Mesendoderm (in vitro differentiated cells): ENCODE measurements at regions not wholly inside any gene's neighbourhood (a gene's known extent, or its start where the extent isn't known, plus 50 kb on each side); places are given as distances from the start of the nearest gene placed in this dataset.
A peak's percentile ranks its signal among the peaks of the same experiment; 100 is the strongest.

Experiments
- DNase-seq: peaks from one replicate; pipeline ENCODE4 v3.0.0; 2013
- H2AK5ac ChIP-seq: 2 replicates; pipeline ENCODE4 v1.6.1; 2013; ENCODE audit warnings: low read length, inconsistent platforms
- H2BK120ac ChIP-seq: 2 replicates; pipeline ENCODE4 v1.6.1; 2013; ENCODE audit warnings: low read depth, mild to moderate bottlenecking, low read length, moderate library complexity, mixed read lengths
- H2BK15ac ChIP-seq: replicated peaks from 2 replicates; pipeline ENCODE4 v1.6.1; 2013; ENCODE audit warnings: low read depth, mild to moderate bottlenecking, moderate library complexity
- H2BK5ac ChIP-seq: 2 replicates; pipeline ENCODE4 v1.6.1; 2013; ENCODE audit warnings: low read length, inconsistent platforms
- H3K18ac ChIP-seq: 2 replicates; pipeline ENCODE4 v1.6.1; 2013; ENCODE audit warnings: mild to moderate bottlenecking, low read length, mixed read lengths
- H3K23ac ChIP-seq: one replicate; pipeline ENCODE4 v1.6.1; 2013; ENCODE audit warnings: low read length
- H3K27ac ChIP-seq: 2 replicates; pipeline ENCODE4 v1.5.1; 2013; ENCODE audit warnings: low read depth, mild to moderate bottlenecking, inconsistent platforms, low read length, moderate library complexity
- H3K27me3 ChIP-seq: 2 replicates; pipeline ENCODE4 v1.6.1; 2013; ENCODE audit warnings: low read length, control low read depth, mild to moderate bottlenecking, inconsistent platforms; ENCODE audit not compliant: insufficient read depth, poor library complexity
- H3K36me3 ChIP-seq: 2 replicates; pipeline ENCODE4 v1.6.1; 2013; ENCODE audit warnings: low read length, inconsistent platforms; ENCODE audit not compliant: control insufficient read depth, insufficient read depth
- H3K4ac ChIP-seq: one replicate; pipeline ENCODE4 v1.6.1; 2013; ENCODE audit warnings: low read depth, mild to moderate bottlenecking, low read length, moderate library complexity
- H3K4me1 ChIP-seq: 2 replicates; pipeline ENCODE4 v1.6.1; 2013; ENCODE audit warnings: low read depth, low read length, inconsistent platforms; ENCODE audit not compliant: control insufficient read depth
- H3K4me2 ChIP-seq: 2 replicates; pipeline ENCODE4 v1.6.1; 2013; ENCODE audit warnings: low read length
- H3K4me3 ChIP-seq: 2 replicates; pipeline ENCODE4 v1.5.1; 2013; ENCODE audit warnings: mild to moderate bottlenecking, low read length
- H3K56ac ChIP-seq: one replicate; pipeline ENCODE4 v1.6.1; 2013; ENCODE audit warnings: low read length
- H3K79me1 ChIP-seq: 2 replicates; pipeline ENCODE4 v1.6.1; 2013; ENCODE audit warnings: low read length, inconsistent platforms
- H3K79me2 ChIP-seq: 2 replicates; pipeline ENCODE4 v1.6.1; 2013; ENCODE audit warnings: mild to moderate bottlenecking, low read length; ENCODE audit not compliant: control insufficient read depth, insufficient read depth
- H3K9ac ChIP-seq: 2 replicates; pipeline ENCODE4 v1.6.1; 2013; ENCODE audit warnings: low read length, inconsistent platforms
- H4K5ac ChIP-seq: one replicate; pipeline ENCODE4 v1.6.1; 2013; ENCODE audit warnings: low read length
- H4K8ac ChIP-seq: one replicate; pipeline ENCODE4 v1.6.1; 2013; ENCODE audit warnings: low read depth, mild to moderate bottlenecking, control low read depth, low read length, moderate library complexity
- WGBS: extraction: QIAGEN DNeasy Blood & Tissue Kit; methylation state at CpG from one replicate; pipeline ENCODE4 v1.1.7; 2013; ENCODE audit warnings: low lambda C conversion rate, missing lambda C conversion rate; ENCODE audit not compliant: insufficient coverage; ENCODE audit errors: extremely low coverage; 5-methylcytosine and 5-hydroxymethylcytosine counted together

DNA sequence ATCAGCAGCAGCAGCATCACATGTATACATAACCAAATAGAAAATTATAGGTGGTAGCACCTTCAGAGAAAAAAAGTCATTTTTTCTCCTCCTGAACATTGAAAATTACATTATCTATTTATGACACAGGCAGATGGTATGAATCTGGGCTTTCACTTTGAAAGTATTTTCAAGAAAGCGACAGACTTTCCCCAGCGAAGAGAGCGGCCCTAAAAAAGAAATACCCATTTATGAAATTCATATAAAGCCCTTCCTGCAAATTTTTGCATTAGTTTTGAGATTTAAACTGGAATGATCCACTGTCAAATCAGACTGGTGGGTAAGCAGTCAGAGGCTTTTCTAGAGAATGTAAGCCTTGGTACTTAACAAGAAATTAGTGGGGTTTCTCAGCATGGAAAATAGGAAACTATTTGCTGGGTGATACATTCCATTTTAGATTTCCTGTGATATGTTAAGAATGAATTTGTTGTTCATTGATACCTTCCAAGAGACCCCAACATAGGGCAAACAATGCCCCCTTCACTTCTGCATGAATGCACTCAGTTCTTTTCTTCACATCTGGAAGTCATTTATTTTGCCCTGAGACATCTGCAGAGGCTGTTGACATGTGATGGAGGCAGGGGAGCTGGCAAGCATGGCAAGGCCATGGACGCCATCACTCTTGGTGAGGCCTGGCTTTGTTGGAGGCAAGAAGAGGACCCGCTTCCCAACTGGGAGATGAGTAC lies 147.0 kb downstream of the LINC00237 start:
- no peaks in the 10 kb centered on the region for H3K36me3 ChIP-seq
- no peak overlapping the region for H4K5ac ChIP-seq
- H2BK15ac ChIP-seq: no peak overlapping the region
- no peak overlapping the region for H3K4me2 ChIP-seq
- H2AK5ac ChIP-seq: no peak overlapping the region
- no peak overlapping the region for H4K8ac ChIP-seq
- no peaks in the 10 kb centered on the region for H3K4me1 ChIP-seq
- H3K56ac ChIP-seq: no peak overlapping the region
- no peaks in the 10 kb centered on the region for H3K79me2 ChIP-seq
- no peak overlapping the region for H3K23ac ChIP-seq
- no peaks in the 10 kb centered on the region for H3K27me3 ChIP-seq
- no peak overlapping the region for H3K27ac ChIP-seq
- no peak overlapping the region for H3K18ac ChIP-seq
- WGBS: no CpG with 5 or more reads among the region's 5 CpGs
- H3K79me1 ChIP-seq: no peaks in the 10 kb centered on the region
- H2BK120ac ChIP-seq: no peak overlapping the region
- H2BK5ac ChIP-seq: no peak overlapping the region
- no peak overlapping the region for H3K4me3 ChIP-seq
- H3K4ac ChIP-seq: no peak overlapping the region
- DNase-seq: no peak
- no peak overlapping the region for H3K9ac ChIP-seq

GRCh38 chr20:20956513-20956931 lies 149.6 kb downstream of the LINC00237 start:
- Histone ChIP-seq H3K56ac (no peak overlapping the region), H3K79me2 (no peaks in the 10 kb centered on the region), H3K4ac (no peak overlapping the region), H2BK5ac (no peak overlapping the region), H3K23ac (no peak overlapping the region), H3K4me1 (no peaks in the 10 kb centered on the region), H3K9ac (no peak overlapping the region), H3K27ac (no peak overlapping the region), H3K79me1 (no peaks in the 10 kb centered on the region), H4K5ac (no peak overlapping the region), H2AK5ac (no peak overlapping the region), H3K4me3 (no peak overlapping the region), H2BK120ac (no peak overlapping the region), H3K4me2 (no peak overlapping the region), H2BK15ac (no peak overlapping the region), H3K18ac (no peak overlapping the region), H4K8ac (no peak overlapping the region), H3K27me3 (no peaks in the 10 kb centered on the region), H3K36me3 (no peaks in the 10 kb centered on the region)
- WGBS: no CpG with 5 or more reads among the region's 12 CpGs
- no peak for DNase-seq

DNA sequence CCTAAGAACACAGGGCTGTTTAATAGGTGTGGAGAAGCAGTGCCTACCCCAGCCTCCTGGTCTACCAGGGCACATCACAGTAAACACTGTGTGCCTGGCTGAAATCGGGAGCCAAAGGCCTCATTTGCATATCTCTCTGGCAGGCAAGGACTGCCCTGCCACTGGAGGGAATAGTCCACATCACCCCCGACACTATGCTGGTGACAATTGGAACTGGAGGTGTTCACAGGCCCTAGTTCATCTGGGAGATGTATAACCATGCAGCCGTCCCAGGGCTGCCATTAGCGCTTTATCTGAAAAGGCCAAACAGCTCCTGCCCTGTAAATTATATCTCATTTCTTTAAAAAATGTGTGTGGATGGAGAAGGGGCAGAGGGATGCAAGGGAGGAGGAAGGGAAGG lies 150.3 kb downstream of the LINC00237 start:
- Histone ChIP-seq H2AK5ac (no peak overlapping the region), H3K4ac (no peak overlapping the region), H3K4me2 (no peak overlapping the region), H3K27ac (no peak overlapping the region), H3K79me2 (no peaks in the 10 kb centered on the region), H4K8ac (no peak overlapping the region), H3K23ac (no peak overlapping the region), H3K79me1 (no peaks in the 10 kb centered on the region), H3K18ac (no peak overlapping the region), H4K5ac (no peak overlapping the region), H3K56ac (no peak overlapping the region), H3K36me3 (no peaks in the 10 kb centered on the region), H3K27me3 (no peaks in the 10 kb centered on the region), H2BK5ac (no peak overlapping the region), H3K4me1 (no peaks in the 10 kb centered on the region), H3K9ac (no peak overlapping the region), H2BK120ac (no peak overlapping the region), H3K4me3 (no peak overlapping the region), H2BK15ac (no peak overlapping the region)
- WGBS: no CpG with 5 or more reads among the region's 4 CpGs
- peak; percentile 21 for DNase-seq

DNA sequence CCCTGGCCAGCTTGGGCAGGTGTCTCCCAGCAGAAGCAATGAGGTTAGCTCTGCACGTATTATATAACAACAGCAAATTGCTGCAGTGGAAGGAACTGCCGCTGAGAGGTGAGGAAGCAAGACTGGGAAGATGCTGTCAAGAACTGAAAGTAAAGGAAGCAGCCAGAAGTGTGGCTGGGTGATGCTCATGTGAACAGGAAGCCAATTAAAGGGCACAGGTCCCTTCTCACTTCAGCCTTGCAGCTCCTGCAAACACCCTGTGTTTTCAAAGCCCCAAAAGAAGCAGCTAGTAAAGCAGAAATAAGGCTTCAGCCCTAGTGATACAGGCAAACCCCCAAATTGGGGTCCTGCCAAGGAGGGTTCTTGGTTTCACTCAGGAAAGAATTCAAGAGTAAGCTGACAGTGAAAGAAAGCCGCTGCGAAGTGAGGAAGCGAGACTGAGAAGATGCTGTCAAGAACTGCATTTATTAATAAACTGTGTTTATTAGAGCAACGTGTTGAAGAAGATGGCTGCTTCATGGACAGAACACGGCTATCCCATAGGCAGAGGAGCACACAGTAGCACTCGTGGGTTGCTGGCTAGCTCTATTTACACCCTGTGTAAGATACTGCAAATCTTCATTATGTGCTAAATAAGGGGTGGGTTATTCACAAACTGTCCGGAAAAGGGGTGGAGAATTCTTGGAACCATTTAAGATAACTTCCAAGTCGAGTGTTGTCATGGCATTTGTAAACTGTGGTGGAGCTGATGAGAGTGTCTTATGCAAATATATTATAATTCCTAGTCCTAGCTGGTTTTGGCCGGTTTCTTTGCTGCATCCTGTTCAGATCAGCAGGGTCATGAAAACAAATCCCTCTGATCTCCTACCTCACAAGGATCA lies 152.2 kb downstream of the LINC00237 start:
- no peak overlapping the region for H3K4me3 ChIP-seq
- no peak overlapping the region for H3K27ac ChIP-seq
- no peak overlapping the region for H3K4ac ChIP-seq
- peak; percentile 71 for DNase-seq
- H3K18ac ChIP-seq: no peak overlapping the region
- no peak overlapping the region for H3K56ac ChIP-seq
- no CpG with 5 or more reads among the region's 11 CpGs for WGBS
- no peaks in the 10 kb centered on the region for H3K79me1 ChIP-seq
- H4K8ac ChIP-seq: no peak overlapping the region
- no peak overlapping the region for H2BK15ac ChIP-seq
- H3K4me1 ChIP-seq: no peaks in the 10 kb centered on the region
- no peak overlapping the region for H2AK5ac ChIP-seq
- no peaks in the 10 kb centered on the region for H3K36me3 ChIP-seq
- H3K4me2 ChIP-seq: no peak overlapping the region
- H4K5ac ChIP-seq: no peak overlapping the region
- no peak overlapping the region for H2BK120ac ChIP-seq
- H3K9ac ChIP-seq: no peak overlapping the region
- H3K27me3 ChIP-seq: no peaks in the 10 kb centered on the region
- no peaks in the 10 kb centered on the region for H3K79me2 ChIP-seq
- H2BK5ac ChIP-seq: no peak overlapping the region
- no peak overlapping the region for H3K23ac ChIP-seq

DNA sequence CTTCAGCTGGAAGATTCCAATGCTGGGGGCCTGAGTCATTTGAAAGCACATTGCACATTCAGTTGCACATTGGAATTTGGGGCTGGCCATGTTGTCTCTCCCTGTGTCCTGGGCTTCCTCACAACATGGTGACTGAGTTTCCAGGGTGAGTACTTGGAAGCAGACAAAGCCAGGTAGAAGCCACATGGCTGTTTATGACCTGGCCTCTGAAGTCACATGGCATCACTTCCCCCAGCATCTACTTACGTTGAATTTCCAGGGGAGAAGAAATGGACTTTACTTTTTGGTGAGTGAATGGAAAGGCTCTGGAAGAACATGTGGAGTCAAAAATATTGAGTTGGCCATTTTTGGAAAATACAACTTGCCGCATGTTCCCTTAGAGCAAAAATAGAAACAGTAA lies 155.5 kb downstream of the LINC00237 start:
- Histone ChIP-seq H4K5ac (no peak overlapping the region), H3K4ac (no peak overlapping the region), H3K9ac (no peak overlapping the region), H2BK5ac (no peak overlapping the region), H3K27me3 (no peaks in the 10 kb centered on the region), H2BK120ac (no peak overlapping the region), H3K79me2 (no peaks in the 10 kb centered on the region), H3K4me3 (no peak overlapping the region), H3K4me2 (no peak overlapping the region), H2BK15ac (no peak overlapping the region), H3K18ac (no peak overlapping the region), H3K27ac (no peak overlapping the region), H4K8ac (no peak overlapping the region), H2AK5ac (no peak overlapping the region), H3K36me3 (no peaks in the 10 kb centered on the region), H3K56ac (no peak overlapping the region), H3K23ac (no peak overlapping the region), H3K79me1 (no peaks in the 10 kb centered on the region), H3K4me1 (no peaks in the 10 kb centered on the region)
- WGBS: no CpG with 5 or more reads among the region's 2 CpGs
- DNase-seq: no peak
